Endothelial cell of umbilical vein (primary cell): ENCODE measurements at regions not wholly inside any gene's neighbourhood (a gene's known extent, or its start where the extent isn't known, plus 50 kb on each side); places are given as distances from the start of the nearest gene placed in this dataset.

Source experiments
- BruUV-seq: library from RNA; stranded (reverse); fragments of 400-500 nt; replicated peaks from 2 replicates; lab custom pipeline; 2021; lab: Mats Ljungman, UMichigan
- CTCF ChIA-PET: fragments of 300-600, 350-600 bp; sonication (Branson Sonifier 250); formaldehyde crosslinking; loops from one replicate; lab custom pipeline; 2021; ENCODE audit warnings: antibody characterized with exemption, inconsistent platforms; lab: Charles Lee
- POLR2A ChIA-PET: fragments of 300-600, 350-600 bp; sonication (Branson Sonifier 250); formaldehyde crosslinking; loops from one replicate; lab custom pipeline; 2021; ENCODE audit warnings: antibody characterized with exemption, inconsistent platforms; lab: Charles Lee
- DNase-seq: peaks from one replicate; pipeline ENCODE4 v3.0.0-alpha.2; 2011; ENCODE audit warnings: low read depth, low spot score
- FAIRE-seq: peaks from 2 replicates; lab custom pipeline; 2011; peaks lifted over from hg19 to GRCh38; lab: Jason Lieb, UNC
- H2AFZ ChIP-seq: 2 replicates; pipeline ENCODE4 v1.6.0; 2012; ENCODE audit warnings: low read depth, low read length, control low read depth, inconsistent platforms
- H3K27ac ChIP-seq: 2 replicates; pipeline ENCODE4 v1.5.1; 2011; ENCODE audit warnings: low read depth, mild to moderate bottlenecking, control low read depth, low read length, moderate library complexity; ENCODE audit not compliant: insufficient read depth
- H3K27me3 ChIP-seq, 2 experiments: 2 replicates each; pipeline versions ENCODE4 v1.6.0 to v1.6.1; 2011; ENCODE audit warnings: low read length in 2 of 2, mixed read lengths in 1 of 2; ENCODE audit not compliant: control insufficient read depth in 2 of 2, insufficient read depth in 2 of 2
- H3K36me3 ChIP-seq, 2 experiments: 2 replicates in 1 of 2; 3 replicates in 1 of 2; pipeline ENCODE4 v1.5.1; 2011; ENCODE audit warnings: low read length in 2 of 2, mild to moderate bottlenecking in 1 of 2, moderate library complexity in 1 of 2; ENCODE audit not compliant: control insufficient read depth in 2 of 2, insufficient read depth in 2 of 2; ENCODE audit errors: extremely low read depth in 1 of 2
- H3K4me1 ChIP-seq: 3 replicates; pipeline ENCODE4 v1.5.1; 2011; ENCODE audit warnings: mild to moderate bottlenecking, low read length; ENCODE audit not compliant: control insufficient read depth, insufficient read depth; ENCODE audit errors: extremely low read depth
- H3K4me2 ChIP-seq: 2 replicates; pipeline ENCODE4 v1.6.1; 2011; ENCODE audit warnings: low read length, control low read depth, mixed read lengths; ENCODE audit not compliant: insufficient read depth
- H3K4me3 ChIP-seq, 3 experiments: fragments of 200-600 bp in 1 of 3; sonication (generic), shearing (Covaris generic) in 1 of 3; replicated peaks in 1 of 3; 2 replicates each; pipeline ENCODE4 v1.5.1; 2011 to 2016; ENCODE audit warnings: control low read depth in 3 of 3, low read length in 3 of 3, mild to moderate bottlenecking in 2 of 3, inconsistent platforms in 1 of 3, low read depth in 1 of 3, moderate library complexity in 1 of 3; ENCODE audit not compliant: insufficient read depth in 1 of 3
- H3K79me2 ChIP-seq: 2 replicates; pipeline ENCODE4 v1.6.0; 2012; ENCODE audit warnings: low read length, inconsistent platforms; ENCODE audit not compliant: control insufficient read depth, insufficient read depth
- H3K9ac ChIP-seq: replicated peaks from 2 replicates; pipeline ENCODE3; 2011; ENCODE audit warnings: low read length, control low read depth; ENCODE audit not compliant: insufficient read depth; ENCODE audit errors: extremely low read depth
- H3K9me1 ChIP-seq: replicated peaks from 3 replicates; pipeline ENCODE4 v1.6.0; 2011; ENCODE audit warnings: mild to moderate bottlenecking, low read length; ENCODE audit not compliant: control insufficient read depth, insufficient read depth; ENCODE audit errors: extremely low read depth
- H3K9me3 ChIP-seq: replicated peaks from 2 replicates; pipeline ENCODE4 v1.5.1; 2012; ENCODE audit warnings: low read length, inconsistent platforms; ENCODE audit not compliant: control insufficient read depth, insufficient read depth
- H4K20me1 ChIP-seq: replicated peaks from 2 replicates; pipeline ENCODE3; 2011; ENCODE audit warnings: mild to moderate bottlenecking, low read length; ENCODE audit not compliant: control insufficient read depth, insufficient read depth; ENCODE audit errors: extremely low read depth
- CTCF ChIP-seq, 2 donors: IDR thresholded peaks; 1 replicate in 1 of 2; 2 replicates in 1 of 2; pipeline ENCODE4 v1.5.1; 2011; ENCODE audit warnings: low read length in 2 of 2, mild to moderate bottlenecking in 2 of 2, moderate library complexity in 2 of 2, control low read depth in 1 of 2, inconsistent platforms in 1 of 2, low read depth in 1 of 2; ENCODE audit not compliant: insufficient read depth in 1 of 2; ENCODE audit errors: extremely low read depth in 1 of 2
- EZH2 ChIP-seq: IDR thresholded peaks from 2 replicates; pipeline ENCODE4 v1.6.1; 2012; ENCODE audit warnings: borderline replicate concordance, low read depth, mild to moderate bottlenecking, moderate library complexity, low read length, inconsistent platforms; ENCODE audit not compliant: severe bottlenecking
- FOS ChIP-seq: IDR thresholded peaks from 2 replicates; pipeline ENCODE4 v1.6.1; 2011; ENCODE audit warnings: mild to moderate bottlenecking, low read length, moderate library complexity, borderline replicate concordance; ENCODE audit not compliant: insufficient read depth
- GATA2 ChIP-seq: IDR thresholded peaks from 2 replicates; pipeline ENCODE4 v1.7.0; 2011; ENCODE audit warnings: low read depth, mild to moderate bottlenecking, moderate library complexity, mixed read lengths, low read length; ENCODE audit not compliant: insufficient read length, insufficient read depth
- JUN ChIP-seq: IDR thresholded peaks from 2 replicates; pipeline ENCODE4 v1.6.1; 2011; ENCODE audit warnings: borderline replicate concordance, low read depth; ENCODE audit not compliant: insufficient read length, insufficient read depth
- MAX ChIP-seq: IDR thresholded peaks from 2 replicates; pipeline ENCODE4 v1.6.1; 2011; ENCODE audit not compliant: insufficient read depth, insufficient read length
- MYC ChIP-seq: IDR thresholded peaks from one replicate; pipeline ENCODE4 v1.6.1; 2011; ENCODE audit warnings: mild to moderate bottlenecking, low read depth, low read length
- POLR2A ChIP-seq: IDR thresholded peaks from 2 replicates; pipeline ENCODE4 v1.6.1; 2012; ENCODE audit warnings: low read depth, mild to moderate bottlenecking, control low read depth, low read length
- POLR2AphosphoS5 ChIP-seq: IDR thresholded peaks from 2 replicates; pipeline ENCODE4 v1.6.1; 2012; ENCODE audit warnings: low read depth, mild to moderate bottlenecking, control low read depth, low read length, moderate library complexity; ENCODE audit not compliant: insufficient read depth
- dilution Hi-C: fragments of 300-500 bp; cut with MboI; formaldehyde crosslinking; loops from one replicate; pipeline ENCODE4 v1.15.0; 2019; ENCODE audit warnings: low sequenced_read_pairs; ENCODE audit not compliant: extremely low pct_ligation_motif_present
- intact Hi-C: fragments of 100-400 bp; cut with micrococcal nuclease; formaldehyde crosslinking; loops from one replicate; pipeline ENCODE4 v1.10.0; 2022

- no peaks in the 10 kb centered on the region for H3K79me2 ChIP-seq
- H3K36me3 ChIP-seq: no peaks in the 10 kb centered on the region
- ChIA-PET POLR2A (interaction anchor here (0.6 kb wide), 1 partner anchor 29 kb away, joined by 3 read pairs; no protein-coding TSS in a partner anchor), CTCF (interaction anchor here (1.1 to 1.7 kb wide), 4 partner anchors 8 to 110 kb away, joined by 3 to 4 read pairs (median 4); no protein-coding TSS in a partner anchor)
- no peaks in the 10 kb centered on the region for H3K9me1 ChIP-seq
- H3K4me3 ChIP-seq: no peak overlapping the region
- no peak overlapping the region for H3K9ac ChIP-seq
- intact Hi-C loops: no loop called here
- TF ChIP-seq GATA2: no peak
- no peak for TF ChIP-seq FOS
- no peak for TF ChIP-seq POLR2A
- TF ChIP-seq MAX: no peak
- TF ChIP-seq EZH2: no peak
- TF ChIP-seq MYC: no peak
- no peak for TF ChIP-seq JUN
- TF ChIP-seq POLR2AphosphoS5: no peak
- TF ChIP-seq CTCF (IDR thresholded peaks at IDR 0.05; ENCODE audit: extremely low read depth in 1 of 2, insufficient read depth in 1 of 2, low read depth in 1 of 2, low read length in 2 of 2): no peak
- peak overlapping the region; percentile 42 for H3K4me2 ChIP-seq
- H3K9me3 ChIP-seq: no peaks in the 10 kb centered on the region
- H4K20me1 ChIP-seq: no peaks in the 10 kb centered on the region
- BruUV-seq: no TSS peak
- H2AFZ ChIP-seq: no peak overlapping the region
- H3K27me3 ChIP-seq: peaks cover 0 to 3% of the 10 kb centered on the region in 2 experiments
- FAIRE-seq: peak; percentile 54
- DNase-seq: peak; percentile 25
- H3K27ac ChIP-seq: no peak overlapping the region
- H3K4me1 ChIP-seq: peaks cover 4% of the 10 kb centered on the region
- dilution Hi-C loops: no loop called here
These were observed 55.6 kb upstream of the MELK start for GRCh38 chr9:36517131-36517530.
